ENCODE measurements at regions not wholly inside any gene's neighbourhood (a gene's known extent, or its start where the extent isn't known, plus 50 kb on each side); places are given as distances from the start of the nearest gene placed in this dataset.
"Not testable (repeated sequence)": the region's sequence is repeated elsewhere in the genome, so short reads cannot be mapped to it uniquely, and the experiment has no call there.

DNA sequence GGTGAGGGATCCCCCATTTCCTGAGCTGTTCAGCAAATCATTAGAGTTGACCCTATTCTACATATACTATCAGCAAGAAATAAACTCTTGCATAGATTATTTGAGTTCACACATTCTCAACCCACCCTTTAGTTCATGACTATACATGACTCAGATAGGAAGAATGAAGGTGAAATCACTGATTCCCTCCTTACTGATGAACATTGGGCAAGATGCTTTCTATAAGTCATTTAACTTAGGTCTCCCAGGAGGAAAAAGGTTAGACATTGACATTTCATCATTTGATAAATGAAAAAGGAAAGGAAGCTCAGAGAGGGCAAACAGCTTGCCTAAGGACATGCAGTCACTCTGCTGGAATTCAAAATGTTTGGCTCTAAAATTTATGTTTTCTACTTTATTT is 408.0 kb downstream of the TMEM182 start:
- Histone ChIP-seq H3K4me1 (ENCODE audit: control insufficient read depth, insufficient read depth, low read length) (peaks cover 3% of the 10 kb centered on the region), H3K9ac (ENCODE audit: low read length) (no peak overlapping the region), H3K27me3 (ENCODE audit: control insufficient read depth, insufficient read depth, low read length) (no peaks in the 10 kb centered on the region), H3K9me3 (ENCODE audit: control insufficient read depth, insufficient read depth, low read depth, low read length) (0 out of 2 replicates have a peak, but pooled peaks cover 2% of the 10 kb centered on the region), H3K36me3 (ENCODE audit: control insufficient read depth, insufficient read depth, low read length) (no peaks in the 10 kb centered on the region), H3K27ac (ENCODE audit: low read depth, low read length) (no peak overlapping the region), H3K4me3 (ENCODE audit: low read depth, low read length) (no peak overlapping the region)

DNA sequence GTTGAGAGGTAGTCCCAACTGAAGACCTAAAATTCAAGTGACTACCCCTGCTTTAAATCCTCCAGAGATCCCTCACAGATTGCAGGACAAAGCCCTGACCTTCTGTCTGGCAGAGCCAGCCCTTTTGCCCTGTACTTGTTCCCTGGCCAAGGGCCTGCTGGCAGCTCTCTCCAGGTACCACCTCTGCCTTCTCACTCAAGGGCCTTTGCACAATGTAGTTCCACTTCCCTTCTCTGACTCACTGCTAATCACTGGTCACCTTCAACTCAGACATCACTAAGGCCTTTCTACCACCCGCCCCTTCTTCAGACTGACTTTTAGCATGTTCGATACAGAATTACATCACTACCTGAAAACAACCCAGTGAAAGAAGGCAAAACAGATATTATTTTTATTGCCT is 411.0 kb downstream of the TMEM182 start:
- Histone ChIP-seq H3K4me3 (ENCODE audit: low read depth, low read length) (no peak overlapping the region), H3K9ac (ENCODE audit: low read length) (no peak overlapping the region), H3K36me3 (ENCODE audit: control insufficient read depth, insufficient read depth, low read length) (no peaks in the 10 kb centered on the region), H3K27me3 (ENCODE audit: control insufficient read depth, insufficient read depth, low read length) (no peaks in the 10 kb centered on the region), H3K27ac (ENCODE audit: low read depth, low read length) (no peak overlapping the region), H3K9me3 (ENCODE audit: control insufficient read depth, insufficient read depth, low read depth, low read length) (0 out of 2 replicates have a peak, but pooled peaks cover 2% of the 10 kb centered on the region), H3K4me1 (ENCODE audit: control insufficient read depth, insufficient read depth, low read length) (no peaks in the 10 kb centered on the region)

DNA sequence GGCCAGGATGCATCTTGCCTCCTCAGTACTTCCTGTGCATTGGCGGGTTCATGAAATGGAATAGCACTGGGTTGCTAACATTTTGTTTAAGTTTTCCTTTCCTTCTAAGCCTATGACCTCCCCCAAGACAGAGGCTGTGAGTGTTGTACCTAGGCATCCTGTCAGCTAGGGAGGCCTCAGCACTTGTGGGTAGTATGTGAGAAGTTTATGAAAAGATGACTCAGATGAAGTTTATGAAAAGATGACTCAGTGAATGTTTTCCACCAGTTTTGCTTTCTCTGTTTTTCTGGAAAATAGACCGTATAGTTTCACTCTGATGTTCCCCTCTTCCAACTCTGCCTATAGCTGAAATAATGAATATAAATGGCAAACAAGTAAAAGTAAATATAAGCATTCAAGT is 412.9 kb downstream of the TMEM182 start:
- H3K27ac ChIP-seq (ENCODE audit: low read depth, low read length) = no peak overlapping the region
- H3K4me3 ChIP-seq (ENCODE audit: low read depth, low read length) = no peak overlapping the region
- H3K27me3 ChIP-seq (ENCODE audit: control insufficient read depth, insufficient read depth, low read length) = no peaks in the 10 kb centered on the region
- H3K9me3 ChIP-seq (ENCODE audit: control insufficient read depth, insufficient read depth, low read depth, low read length) = 0 out of 2 replicates have a peak, but pooled peaks cover 2% of the 10 kb centered on the region
- H3K4me1 ChIP-seq (ENCODE audit: control insufficient read depth, insufficient read depth, low read length) = no peaks in the 10 kb centered on the region
- no peaks in the 10 kb centered on the region for H3K36me3 ChIP-seq (ENCODE audit: control insufficient read depth, insufficient read depth, low read length)
- no peak overlapping the region for H3K9ac ChIP-seq (ENCODE audit: low read length)

DNA sequence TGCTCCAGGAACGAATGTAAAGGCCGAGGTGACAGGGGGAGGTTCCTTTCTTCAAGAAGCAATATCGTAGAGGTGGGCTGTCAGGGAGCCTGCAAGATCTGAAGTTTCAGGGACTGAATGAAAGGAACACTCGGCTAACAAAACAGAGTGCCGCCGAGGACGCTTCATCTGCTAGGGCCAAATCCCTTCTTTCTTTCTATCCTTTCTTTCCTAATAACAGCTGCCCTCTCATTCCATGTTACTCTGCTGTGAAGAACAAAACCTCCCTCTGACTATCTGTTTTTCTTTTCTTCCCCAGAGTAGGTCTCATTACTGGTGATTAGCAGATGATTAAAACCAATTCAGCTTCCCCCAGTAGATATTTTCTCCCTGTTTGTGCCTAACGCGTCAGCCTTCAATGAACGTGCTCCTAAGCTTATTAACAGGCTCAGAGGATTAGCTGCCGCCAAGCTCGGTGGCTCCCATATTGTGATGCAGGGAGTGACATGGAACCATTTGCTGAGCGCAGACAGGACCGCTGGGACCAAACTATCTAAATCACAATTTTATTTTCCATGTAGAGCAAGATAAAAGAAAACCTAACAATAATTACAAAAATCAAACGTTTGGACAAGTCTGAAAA is 414.6 kb downstream of the TMEM182 start:
- H3K36me3 ChIP-seq (ENCODE audit: control insufficient read depth, insufficient read depth, low read length) = no peaks in the 10 kb centered on the region
- no peak overlapping the region for H3K4me3 ChIP-seq (ENCODE audit: low read depth, low read length)
- H3K27ac ChIP-seq (ENCODE audit: low read depth, low read length) = no peak overlapping the region
- H3K9me3 ChIP-seq (ENCODE audit: control insufficient read depth, insufficient read depth, low read depth, low read length) = 0 out of 2 replicates have a peak, but pooled peaks cover 2% of the 10 kb centered on the region
- H3K27me3 ChIP-seq (ENCODE audit: control insufficient read depth, insufficient read depth, low read length) = no peaks in the 10 kb centered on the region; the same call in 1 of the 2 replicates
- no peak overlapping the region for H3K9ac ChIP-seq (ENCODE audit: low read length)
- H3K4me1 ChIP-seq (ENCODE audit: control insufficient read depth, insufficient read depth, low read length) = no peaks in the 10 kb centered on the region

DNA sequence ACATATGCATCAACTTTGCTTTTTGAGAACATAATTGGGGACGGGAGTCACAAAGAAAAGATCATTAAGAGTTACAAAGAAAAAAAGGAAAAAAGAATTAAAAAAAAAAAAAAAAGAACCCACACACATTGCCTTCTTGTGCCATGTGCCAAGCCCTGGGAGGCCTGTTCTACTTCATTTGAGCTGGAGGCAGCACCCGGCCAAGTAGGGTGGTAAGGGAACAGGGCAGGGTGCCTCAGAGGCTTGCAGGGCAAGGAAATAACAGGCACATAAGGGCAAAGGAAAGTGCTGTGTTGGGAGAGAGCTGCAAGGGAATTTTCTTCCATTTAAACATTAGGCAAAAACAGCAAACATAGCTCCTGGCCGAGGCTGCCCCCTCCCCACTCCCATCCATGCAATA is 418.0 kb downstream of the TMEM182 start:
- no peaks in the 10 kb centered on the region; the same call in 1 of the 2 replicates for H3K27me3 ChIP-seq (ENCODE audit: control insufficient read depth, insufficient read depth, low read length)
- no peaks in the 10 kb centered on the region for H3K36me3 ChIP-seq (ENCODE audit: control insufficient read depth, insufficient read depth, low read length)

DNA sequence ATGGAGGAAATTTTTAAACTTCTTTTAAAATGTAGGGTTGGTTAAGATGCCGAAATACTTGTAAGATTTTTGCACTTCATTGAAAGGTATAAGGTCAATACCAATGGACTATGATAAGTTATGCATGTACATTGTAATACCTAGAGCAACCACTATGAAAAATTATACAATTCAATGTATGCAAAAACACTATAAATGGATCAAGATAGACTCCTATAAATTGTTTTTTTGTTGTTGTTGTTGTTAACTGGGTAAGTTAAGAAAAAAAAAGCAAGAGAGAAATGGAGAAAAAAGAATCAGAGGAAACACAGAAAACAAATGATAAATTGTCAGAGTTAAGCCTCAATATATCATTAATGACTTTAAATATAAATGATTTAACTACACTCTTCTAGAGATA is 421.2 kb downstream of the TMEM182 start:
- H3K27me3 ChIP-seq (ENCODE audit: control insufficient read depth, insufficient read depth, low read length) = no peaks in the 10 kb centered on the region; the same call in 1 of the 2 replicates
- no peaks in the 10 kb centered on the region for H3K36me3 ChIP-seq (ENCODE audit: control insufficient read depth, insufficient read depth, low read length)
- no peaks in the 10 kb centered on the region for H3K4me1 ChIP-seq (ENCODE audit: control insufficient read depth, insufficient read depth, low read length)

More for the DNA sequence above, 418.0 kb downstream of the TMEM182 start:
- Histone ChIP-seq H3K9ac (ENCODE audit: low read length) (no peak overlapping the region), H3K4me1 (ENCODE audit: control insufficient read depth, insufficient read depth, low read length) (no peaks in the 10 kb centered on the region), H3K9me3 (ENCODE audit: control insufficient read depth, insufficient read depth, low read depth, low read length) (no peaks in the 10 kb centered on the region), H3K4me3 (ENCODE audit: low read depth, low read length) (no peak overlapping the region), H3K27ac (ENCODE audit: low read depth, low read length) (no peak overlapping the region)

DNA sequence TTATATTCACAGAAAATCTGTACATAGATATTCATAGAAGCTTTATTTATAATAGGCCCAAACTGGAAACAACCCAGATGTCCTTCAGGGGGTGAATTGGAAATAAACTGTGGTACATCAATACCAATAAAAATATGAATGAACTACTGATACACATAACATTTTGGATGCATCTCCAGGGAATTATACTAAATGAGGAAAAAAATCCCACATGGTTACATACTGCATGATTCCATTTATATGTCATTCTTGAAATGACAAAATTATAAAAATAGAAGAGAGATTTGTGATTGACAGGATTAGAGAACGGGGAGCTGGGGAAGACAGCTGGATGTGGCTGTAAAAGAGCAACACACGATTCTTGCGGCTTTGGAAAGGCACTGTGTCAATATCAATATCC is 435.0 kb downstream of the TMEM182 start:
- Histone ChIP-seq H3K9ac (ENCODE audit: low read length) (no peak overlapping the region), H3K9me3 (ENCODE audit: control insufficient read depth, insufficient read depth, low read depth, low read length) (no peaks in the 10 kb centered on the region; the same call in 1 of the 2 replicates), H3K27me3 (ENCODE audit: control insufficient read depth, insufficient read depth, low read length) (no peaks in the 10 kb centered on the region), H3K36me3 (ENCODE audit: control insufficient read depth, insufficient read depth, low read length) (no peaks in the 10 kb centered on the region), H3K4me1 (ENCODE audit: control insufficient read depth, insufficient read depth, low read length) (no peaks in the 10 kb centered on the region), H3K27ac (ENCODE audit: low read depth, low read length) (no peak overlapping the region), H3K4me3 (ENCODE audit: low read depth, low read length) (no peak overlapping the region)

More for the DNA sequence above, 421.2 kb downstream of the TMEM182 start:
- no peak overlapping the region for H3K9ac ChIP-seq (ENCODE audit: low read length)
- no peak overlapping the region for H3K27ac ChIP-seq (ENCODE audit: low read depth, low read length)
- peaks cover 3% of the 10 kb centered on the region; the same call in 1 of the 2 replicates for H3K9me3 ChIP-seq (ENCODE audit: control insufficient read depth, insufficient read depth, low read depth, low read length)
- no peak overlapping the region for H3K4me3 ChIP-seq (ENCODE audit: low read depth, low read length)

DNA sequence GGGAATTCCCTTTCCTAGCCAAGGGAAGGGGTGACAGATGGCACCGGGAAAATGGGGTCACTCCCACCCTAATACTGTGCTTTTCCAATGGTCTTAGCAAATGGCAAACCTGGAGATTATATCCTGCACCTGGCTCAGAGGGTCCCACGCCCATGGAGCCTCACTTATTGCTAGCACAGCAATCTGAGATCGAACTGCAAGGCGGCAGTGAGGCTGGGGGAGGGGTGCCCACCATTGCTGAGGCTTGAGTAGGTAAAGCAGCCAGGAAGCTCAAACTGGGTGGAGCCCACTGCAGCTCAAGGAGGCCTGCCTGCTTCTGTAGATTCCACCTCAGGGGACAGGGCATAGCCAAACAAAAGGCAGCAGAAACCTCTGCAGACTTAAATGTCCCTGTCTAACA is 438.9 kb downstream of the TMEM182 start:
- not testable (repeated sequence) for H3K27ac ChIP-seq (ENCODE audit: low read depth, low read length); H3K9ac ChIP-seq (ENCODE audit: low read length); H3K4me1 ChIP-seq (ENCODE audit: control insufficient read depth, insufficient read depth, low read length); H3K36me3 ChIP-seq (ENCODE audit: control insufficient read depth, insufficient read depth, low read length); H3K27me3 ChIP-seq (ENCODE audit: control insufficient read depth, insufficient read depth, low read length); H3K4me3 ChIP-seq (ENCODE audit: low read depth, low read length); H3K9me3 ChIP-seq (ENCODE audit: control insufficient read depth, insufficient read depth, low read depth, low read length)

DNA sequence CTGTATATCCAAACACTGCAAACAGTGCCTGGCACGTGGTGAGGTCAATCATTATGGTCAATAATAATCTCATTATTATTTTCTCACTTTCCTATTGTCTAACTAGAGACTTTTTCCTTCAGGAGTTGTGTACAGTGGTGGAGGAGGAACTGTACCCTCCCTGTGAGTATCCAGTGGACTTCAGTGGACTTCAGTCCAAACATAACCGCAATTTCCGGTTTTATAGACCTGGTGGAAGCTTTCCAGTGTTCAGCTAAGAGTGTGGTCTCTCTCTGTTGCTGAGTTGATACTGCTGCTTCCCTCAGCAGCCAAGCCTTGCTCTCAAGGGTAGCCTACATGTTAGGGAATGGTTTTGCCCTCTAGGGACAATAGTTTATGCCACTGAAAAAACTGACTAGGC is 447.1 kb downstream of the TMEM182 start:
- H3K9me3 ChIP-seq (ENCODE audit: control insufficient read depth, insufficient read depth, low read depth, low read length) = no peaks in the 10 kb centered on the region
- H3K27me3 ChIP-seq (ENCODE audit: control insufficient read depth, insufficient read depth, low read length) = no peaks in the 10 kb centered on the region
- H3K36me3 ChIP-seq (ENCODE audit: control insufficient read depth, insufficient read depth, low read length) = no peaks in the 10 kb centered on the region
- H3K4me3 ChIP-seq (ENCODE audit: low read depth, low read length) = no peak overlapping the region
- H3K9ac ChIP-seq (ENCODE audit: low read length) = no peak overlapping the region
- no peak overlapping the region for H3K27ac ChIP-seq (ENCODE audit: low read depth, low read length)
- H3K4me1 ChIP-seq (ENCODE audit: control insufficient read depth, insufficient read depth, low read length) = no peaks in the 10 kb centered on the region

DNA sequence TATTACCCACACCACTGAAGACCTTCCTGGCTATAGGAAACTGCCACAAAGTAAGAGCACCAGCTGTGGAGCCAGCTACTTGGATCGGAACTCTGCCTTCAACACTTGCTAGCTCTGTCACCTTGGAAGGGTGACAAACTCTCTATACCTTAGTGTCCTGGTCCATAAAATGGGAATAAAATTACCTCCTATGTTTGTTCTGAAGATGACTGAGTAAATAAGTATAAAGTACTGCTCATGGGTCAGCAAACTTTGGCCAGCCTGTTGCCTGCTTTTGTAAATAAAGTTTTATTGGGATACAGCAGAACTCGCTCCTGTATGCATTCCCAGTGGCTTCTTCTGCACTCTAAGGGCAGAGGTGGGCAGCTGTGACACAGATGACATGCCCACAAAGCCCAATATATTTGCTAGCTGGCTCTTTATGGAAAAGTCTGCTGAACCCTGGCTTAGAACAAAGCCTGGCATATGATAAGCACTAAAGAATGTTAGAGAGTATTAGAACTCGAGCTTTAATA is 451.3 kb downstream of the TMEM182 start:
- no peak overlapping the region for H3K4me3 ChIP-seq (ENCODE audit: low read depth, low read length)
- no peaks in the 10 kb centered on the region for H3K4me1 ChIP-seq (ENCODE audit: control insufficient read depth, insufficient read depth, low read length)
- H3K27me3 ChIP-seq (ENCODE audit: control insufficient read depth, insufficient read depth, low read length) = no peaks in the 10 kb centered on the region
- no peaks in the 10 kb centered on the region for H3K9me3 ChIP-seq (ENCODE audit: control insufficient read depth, insufficient read depth, low read depth, low read length)
- no peak overlapping the region for H3K27ac ChIP-seq (ENCODE audit: low read depth, low read length)
- no peaks in the 10 kb centered on the region for H3K36me3 ChIP-seq (ENCODE audit: control insufficient read depth, insufficient read depth, low read length)
- no peak overlapping the region for H3K9ac ChIP-seq (ENCODE audit: low read length)

DNA sequence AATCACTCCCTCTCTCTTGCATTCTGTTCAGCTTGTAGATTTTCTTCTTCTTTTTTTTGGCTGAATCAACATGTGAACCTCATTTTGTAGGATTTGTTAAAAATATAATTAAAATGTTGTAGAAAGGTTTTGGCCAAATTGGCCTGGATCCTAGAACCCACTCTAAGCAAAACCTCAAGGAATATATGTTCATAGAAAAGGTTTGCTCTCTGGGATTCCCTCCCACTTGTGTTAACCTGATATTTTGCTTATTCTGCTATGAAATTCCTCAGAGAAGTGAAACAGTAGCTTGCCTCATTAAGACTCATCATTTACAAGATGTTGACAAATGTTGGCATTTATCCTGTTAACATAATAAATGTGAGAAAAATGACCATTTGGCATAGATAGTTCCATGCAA is 456.7 kb downstream of the TMEM182 start:
- H3K36me3 ChIP-seq (ENCODE audit: control insufficient read depth, insufficient read depth, low read length) = no peaks in the 10 kb centered on the region
- no peak overlapping the region for H3K9ac ChIP-seq (ENCODE audit: low read length)
- H3K4me3 ChIP-seq (ENCODE audit: low read depth, low read length) = no peak overlapping the region
- no peaks in the 10 kb centered on the region for H3K9me3 ChIP-seq (ENCODE audit: control insufficient read depth, insufficient read depth, low read depth, low read length)
- no peaks in the 10 kb centered on the region for H3K4me1 ChIP-seq (ENCODE audit: control insufficient read depth, insufficient read depth, low read length)
- H3K27ac ChIP-seq (ENCODE audit: low read depth, low read length) = no peak overlapping the region
- H3K27me3 ChIP-seq (ENCODE audit: control insufficient read depth, insufficient read depth, low read length) = no peaks in the 10 kb centered on the region
